ENCODE measurements at regions not wholly inside any gene's neighbourhood (a gene's known extent, or its start where the extent isn't known, plus 50 kb on each side); places are given as distances from the start of the nearest gene placed in this dataset.

DNA sequence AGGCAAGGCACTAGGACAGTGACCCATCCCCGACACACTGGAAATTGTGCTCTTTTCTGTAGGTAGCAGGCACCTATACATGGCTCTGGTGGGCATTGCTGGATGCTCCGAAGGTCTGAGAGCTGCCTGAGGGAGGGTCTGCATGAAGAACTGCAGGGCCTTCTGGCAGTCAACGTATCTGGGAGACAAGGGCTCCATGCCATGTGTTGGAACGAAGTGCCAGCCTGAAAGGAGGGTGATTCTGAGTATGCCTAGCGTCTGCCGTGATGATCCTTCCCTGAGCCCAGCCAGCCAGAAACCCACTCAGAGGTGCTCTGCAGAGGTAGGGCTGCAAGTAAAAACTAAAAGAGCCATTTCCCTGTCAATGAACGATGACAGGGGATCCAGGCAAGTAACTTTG lies 453.2 kb downstream of the MED10 start:
- no peak for TF ChIP-seq CTCF (IDR thresholded peaks at IDR 0.05; ENCODE audit: insufficient read depth, low read length, poor library complexity, severe bottlenecking)
- no peak for DNase-seq (ENCODE audit: extremely low read depth, insufficient read length)
- no peak overlapping the region for H3K4me3 ChIP-seq (replicated peaks; ENCODE audit: low read depth, low read length)
- no peaks in the 10 kb centered on the region for H3K36me3 ChIP-seq (ENCODE audit: control insufficient read depth, insufficient read depth, low read length)
- peaks cover under 1% of the 10 kb centered on the region; the same call in 1 of the 2 replicates for H3K27me3 ChIP-seq (replicated peaks; ENCODE audit: control insufficient read depth, insufficient read depth, low read length)

- DNase-seq (ENCODE audit: extremely low read depth, insufficient read length) = no peak
- Histone ChIP-seq H3K27me3 (replicated peaks; ENCODE audit: control insufficient read depth, insufficient read depth, low read length) (no peaks in the 10 kb centered on the region), H3K36me3 (ENCODE audit: control insufficient read depth, insufficient read depth, low read length) (no peaks in the 10 kb centered on the region), H3K4me3 (replicated peaks; ENCODE audit: low read depth, low read length) (no peak overlapping the region)
- no peak for TF ChIP-seq CTCF (IDR thresholded peaks at IDR 0.05; ENCODE audit: insufficient read depth, low read length, poor library complexity, severe bottlenecking)
Measured at GRCh38 chr5:5919411-5919810, 458.9 kb downstream of the MED10 start.

GRCh38 chr5:5906778-5907177 lies 471.6 kb downstream of the MED10 start:
- no peaks in the 10 kb centered on the region for H3K36me3 ChIP-seq (ENCODE audit: control insufficient read depth, insufficient read depth, low read length)
- no peak for TF ChIP-seq CTCF (IDR thresholded peaks at IDR 0.05; ENCODE audit: insufficient read depth, low read length, poor library complexity, severe bottlenecking)
- H3K4me3 ChIP-seq (replicated peaks; ENCODE audit: low read depth, low read length) = no peak overlapping the region
- DNase-seq (ENCODE audit: extremely low read depth, insufficient read length) = no peak
- H3K27me3 ChIP-seq (replicated peaks; ENCODE audit: control insufficient read depth, insufficient read depth, low read length) = no peaks in the 10 kb centered on the region

DNA sequence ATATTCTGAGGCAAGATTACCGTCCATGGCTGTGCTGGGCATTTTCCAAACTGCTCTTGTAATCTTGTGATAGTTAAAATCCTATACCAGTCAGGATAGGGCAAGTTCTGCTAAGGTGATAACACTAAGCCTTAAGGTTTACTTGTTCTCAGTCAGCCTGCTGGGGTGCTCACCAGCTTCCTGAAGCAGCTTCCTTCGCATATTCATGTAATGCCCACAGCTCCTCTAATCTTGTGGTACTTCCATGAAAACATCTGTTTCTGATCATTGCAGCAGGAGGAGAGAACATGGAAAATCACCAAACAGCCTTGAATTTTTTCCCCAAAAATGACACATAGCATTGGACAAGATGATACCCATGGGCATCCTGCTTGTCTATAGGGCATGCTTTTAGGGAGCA lies 473.2 kb downstream of the MED10 start:
- no peaks in the 10 kb centered on the region for H3K36me3 ChIP-seq (ENCODE audit: control insufficient read depth, insufficient read depth, low read length)
- no peak for TF ChIP-seq CTCF (IDR thresholded peaks at IDR 0.05; ENCODE audit: insufficient read depth, low read length, poor library complexity, severe bottlenecking)
- DNase-seq (ENCODE audit: extremely low read depth, insufficient read length) = no peak

DNA sequence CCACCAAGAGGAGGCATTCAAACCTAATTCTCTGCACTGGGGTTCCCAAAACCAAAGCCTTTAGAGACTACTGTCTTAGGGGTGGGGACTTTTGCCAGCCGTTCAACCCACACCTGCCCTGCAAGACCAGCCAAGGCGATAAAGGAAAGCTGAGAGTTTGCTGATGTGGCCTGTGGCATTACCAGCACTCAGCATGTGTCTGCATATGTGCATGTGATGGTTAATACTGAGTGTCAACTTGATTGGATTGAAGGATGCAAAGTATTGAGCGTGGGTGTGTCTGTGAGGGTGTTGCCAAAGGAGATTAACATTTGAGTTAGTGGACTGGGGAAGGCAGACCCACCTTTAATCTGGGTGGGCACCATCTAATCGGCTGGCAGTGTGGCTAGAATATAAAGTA lies 474.2 kb downstream of the MED10 start:
- H3K27me3 ChIP-seq (replicated peaks; ENCODE audit: control insufficient read depth, insufficient read depth, low read length) = no peaks in the 10 kb centered on the region
- no peak for TF ChIP-seq CTCF (IDR thresholded peaks at IDR 0.05; ENCODE audit: insufficient read depth, low read length, poor library complexity, severe bottlenecking)
- no peaks in the 10 kb centered on the region for H3K36me3 ChIP-seq (ENCODE audit: control insufficient read depth, insufficient read depth, low read length)
- no peak overlapping the region for H3K4me3 ChIP-seq (replicated peaks; ENCODE audit: low read depth, low read length)
- no peak for DNase-seq (ENCODE audit: extremely low read depth, insufficient read length)

More for the DNA sequence above, 473.2 kb downstream of the MED10 start:
- Histone ChIP-seq H3K4me3 (replicated peaks; ENCODE audit: low read depth, low read length) (no peak overlapping the region), H3K27me3 (replicated peaks; ENCODE audit: control insufficient read depth, insufficient read depth, low read length) (no peaks in the 10 kb centered on the region)
